HuH-7 (cell line): ENCODE measurements at regions not wholly inside any gene's neighbourhood (a gene's known extent, or its start where the extent isn't known, plus 50 kb on each side); places are given as distances from the start of the nearest gene placed in this dataset.

Experiments used
- DNase-seq: peaks from one replicate; pipeline ENCODE4 v3.0.0; 2011; ENCODE audit warnings: low spot score

- DNase-seq = no peak
Measured at GRCh38 chr2:19600506-19600905, 242.1 kb upstream of the OSR1 start.

DNA sequence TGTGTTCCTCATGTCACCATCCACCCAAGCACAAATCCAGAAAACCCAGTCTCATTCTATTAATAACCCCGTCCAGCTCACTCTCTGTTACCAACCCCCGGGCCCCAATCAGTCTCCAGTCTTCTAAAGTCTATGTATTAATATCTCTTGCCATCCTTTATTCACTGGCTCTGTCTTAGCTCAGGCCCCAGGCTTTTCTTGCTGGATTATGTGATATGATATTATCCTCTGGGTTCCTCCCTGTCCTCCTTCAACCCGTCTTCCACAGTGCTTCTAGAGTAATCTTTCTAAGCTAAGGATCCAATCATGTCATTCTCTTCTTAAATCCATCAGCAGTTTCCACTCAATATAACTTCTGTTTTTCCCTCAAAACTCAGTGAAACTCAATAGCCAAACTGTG lies 240.5 kb upstream of the OSR1 start:
- no peak for DNase-seq

GRCh38 chr2:19592197-19592596 lies 233.8 kb upstream of the OSR1 start:
- no peak for DNase-seq

DNA sequence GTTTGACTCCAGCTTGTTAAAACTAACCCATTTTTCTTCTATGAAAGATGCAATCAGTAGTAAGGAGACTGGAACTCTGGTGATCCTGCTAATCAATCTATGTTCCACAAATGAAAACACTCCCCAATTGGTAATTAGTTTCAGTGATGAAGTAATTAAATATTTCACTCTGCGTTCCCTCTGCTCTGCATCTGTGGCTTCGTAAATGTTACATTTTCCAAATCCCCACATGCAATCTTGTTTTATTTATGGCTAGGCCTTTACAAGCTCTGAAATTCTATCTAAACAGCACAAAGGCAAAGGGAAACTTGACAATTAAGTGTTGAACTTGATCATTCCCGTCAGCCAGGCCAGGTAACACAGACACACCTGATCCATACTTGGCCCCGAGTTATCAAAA lies 231.4 kb upstream of the OSR1 start:
- DNase-seq = no peak

DNA sequence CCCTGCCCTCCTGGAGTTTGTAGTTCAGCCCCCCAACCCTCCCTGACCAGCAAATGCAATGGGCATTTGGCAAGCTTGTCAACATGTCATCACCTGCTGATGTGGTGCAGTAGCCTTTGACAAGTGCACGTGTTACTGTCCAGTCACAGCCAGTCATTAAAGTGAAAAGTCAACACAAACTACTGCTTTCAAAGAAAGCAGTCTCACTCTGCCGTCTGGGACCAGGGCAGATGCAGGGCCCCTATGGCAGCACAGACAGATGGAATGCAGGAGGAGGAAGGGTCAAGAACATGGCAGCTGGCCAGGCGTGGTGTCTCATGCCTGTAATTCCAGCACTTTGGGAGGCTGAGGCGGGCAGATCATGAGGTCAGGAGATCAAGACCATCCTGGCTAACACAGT lies 222.4 kb upstream of the OSR1 start:
- peak; percentile 23 for DNase-seq

DNA sequence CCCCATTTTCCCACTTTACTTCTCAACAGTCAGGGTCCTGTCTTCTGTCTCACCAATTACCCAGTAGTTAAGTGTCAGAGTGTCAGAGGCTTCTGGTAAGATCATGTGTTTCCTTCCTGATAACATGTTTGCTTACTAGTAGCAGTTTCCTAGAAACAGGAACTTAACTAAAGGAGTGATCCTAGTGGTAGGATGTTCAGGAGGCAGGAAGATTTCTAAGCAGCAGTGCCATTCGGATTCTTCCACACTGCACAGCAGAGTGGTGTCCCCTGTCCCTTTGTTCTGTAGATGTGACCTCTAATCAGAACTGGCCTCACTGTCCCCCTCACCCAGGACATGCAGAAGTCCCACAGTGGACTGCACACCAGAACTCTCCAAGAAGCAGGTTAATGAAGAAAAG lies 221.8 kb upstream of the OSR1 start:
- DNase-seq = no peak

DNA sequence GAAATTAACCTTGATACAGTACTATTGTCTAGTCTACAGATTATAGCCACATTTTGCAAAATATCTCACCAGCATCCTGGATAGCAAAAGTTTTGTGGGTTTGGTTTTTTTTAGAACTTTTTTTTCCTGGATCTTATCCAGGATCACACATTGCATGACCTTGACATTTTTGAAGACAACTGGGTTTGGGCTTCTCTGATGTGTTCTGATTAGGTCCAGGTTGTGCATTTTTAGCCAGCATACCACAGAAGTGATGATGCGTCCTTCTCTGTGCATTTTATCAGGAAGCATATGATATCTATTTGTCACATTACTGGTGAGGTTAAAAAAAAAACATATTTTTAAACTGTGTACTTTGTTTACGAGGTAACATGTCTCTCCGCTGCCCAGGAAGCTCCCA lies 221.0 kb upstream of the OSR1 start:
- DNase-seq = no peak

DNA sequence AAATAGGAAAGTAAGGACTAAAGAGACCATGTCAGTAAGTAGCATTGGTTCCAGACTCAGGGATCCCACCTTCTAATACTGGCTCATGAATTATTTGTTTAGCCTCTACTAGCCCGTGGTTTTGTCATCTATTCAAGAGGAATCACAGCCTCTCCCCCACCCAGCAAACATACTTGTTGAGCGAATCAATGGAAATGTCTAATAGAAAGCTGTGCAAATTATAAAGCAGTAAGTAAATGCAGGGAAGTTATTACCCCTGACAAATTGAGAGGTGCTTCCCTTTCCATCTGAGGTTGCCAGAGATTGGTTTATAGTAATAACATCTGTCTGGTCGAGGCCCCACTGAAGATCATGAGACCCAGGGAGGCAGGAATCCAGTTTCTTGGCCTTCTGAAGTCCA lies 219.3 kb upstream of the OSR1 start:
- no peak for DNase-seq

GRCh38 chr2:19576411-19576810 lies 218.0 kb upstream of the OSR1 start:
- no peak for DNase-seq

GRCh38 chr2:19575641-19576040 lies 217.2 kb upstream of the OSR1 start:
- no peak for DNase-seq

DNA sequence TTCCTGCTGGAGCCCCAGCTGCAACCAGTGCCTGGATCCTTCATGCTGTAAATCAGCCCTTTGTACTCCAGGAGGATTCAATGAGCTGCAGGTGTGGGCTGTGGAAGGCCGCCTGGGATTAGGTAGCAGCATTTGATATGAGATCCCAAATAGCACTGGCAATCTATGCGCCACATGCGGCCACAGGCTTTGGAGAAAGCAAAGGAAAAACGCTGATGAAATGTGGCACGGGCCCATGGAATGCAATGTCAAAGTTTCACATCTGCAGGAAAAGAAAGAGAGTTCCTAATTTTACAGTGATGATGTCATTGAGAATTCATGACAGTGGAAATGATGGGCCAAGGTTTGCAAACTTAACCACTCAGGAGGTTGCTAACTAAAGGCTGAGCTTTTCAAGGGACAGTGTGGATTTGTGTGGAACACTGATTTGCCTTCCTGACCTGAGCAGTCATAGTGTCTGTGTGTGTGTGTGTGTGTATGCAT lies 216.4 kb upstream of the OSR1 start:
- no peak for DNase-seq

- DNase-seq = no peak
Measured at GRCh38 chr2:19573784-19574183, 215.4 kb upstream of the OSR1 start.

- DNase-seq = no peak
Measured at GRCh38 chr2:19571773-19572172, 213.3 kb upstream of the OSR1 start.

DNA sequence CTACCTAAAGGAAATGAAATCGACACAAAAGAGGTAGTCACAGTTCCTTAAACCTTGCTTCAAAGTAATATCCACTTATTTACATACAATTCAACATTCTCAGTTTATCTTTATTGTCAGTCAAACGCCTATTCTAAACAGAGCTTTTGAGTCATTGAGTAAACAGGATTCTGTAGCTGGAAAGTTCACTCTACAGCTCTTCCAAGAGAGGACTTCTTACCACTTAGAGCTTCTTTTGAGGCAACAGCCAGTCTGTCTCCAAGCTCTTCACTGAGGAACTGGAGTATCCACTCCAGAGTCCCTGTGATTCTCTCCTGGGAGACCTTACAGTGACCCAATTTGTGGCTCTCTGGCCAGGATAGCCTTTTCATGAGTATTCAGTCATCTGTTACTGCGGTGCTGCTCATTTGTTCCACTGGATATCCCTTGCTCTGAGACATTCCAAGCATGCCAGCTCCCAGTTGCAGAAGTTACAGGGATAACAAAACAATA lies 210.9 kb upstream of the OSR1 start:
- no peak for DNase-seq

GRCh38 chr2:19568809-19569208 lies 210.4 kb upstream of the OSR1 start:
- DNase-seq = no peak

DNA sequence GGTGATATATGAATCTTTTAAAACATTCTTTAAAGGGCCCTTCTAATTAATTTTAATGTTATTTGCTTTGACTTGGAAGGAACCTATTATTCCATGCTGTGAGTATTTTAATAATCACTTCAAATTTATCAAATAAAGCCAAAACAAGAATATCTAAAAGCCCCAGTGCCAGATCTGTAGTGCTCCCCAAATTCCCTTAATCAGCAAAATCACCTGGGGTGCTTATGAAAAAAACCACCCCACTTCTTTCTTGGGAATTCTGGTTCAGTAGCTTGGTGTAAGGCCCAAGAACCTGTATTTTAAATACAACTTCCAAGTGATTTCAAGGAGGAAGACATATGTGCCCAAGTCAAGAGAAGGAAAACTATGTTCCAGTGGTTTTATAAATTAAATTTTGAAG lies 202.4 kb upstream of the OSR1 start:
- no peak for DNase-seq

DNA sequence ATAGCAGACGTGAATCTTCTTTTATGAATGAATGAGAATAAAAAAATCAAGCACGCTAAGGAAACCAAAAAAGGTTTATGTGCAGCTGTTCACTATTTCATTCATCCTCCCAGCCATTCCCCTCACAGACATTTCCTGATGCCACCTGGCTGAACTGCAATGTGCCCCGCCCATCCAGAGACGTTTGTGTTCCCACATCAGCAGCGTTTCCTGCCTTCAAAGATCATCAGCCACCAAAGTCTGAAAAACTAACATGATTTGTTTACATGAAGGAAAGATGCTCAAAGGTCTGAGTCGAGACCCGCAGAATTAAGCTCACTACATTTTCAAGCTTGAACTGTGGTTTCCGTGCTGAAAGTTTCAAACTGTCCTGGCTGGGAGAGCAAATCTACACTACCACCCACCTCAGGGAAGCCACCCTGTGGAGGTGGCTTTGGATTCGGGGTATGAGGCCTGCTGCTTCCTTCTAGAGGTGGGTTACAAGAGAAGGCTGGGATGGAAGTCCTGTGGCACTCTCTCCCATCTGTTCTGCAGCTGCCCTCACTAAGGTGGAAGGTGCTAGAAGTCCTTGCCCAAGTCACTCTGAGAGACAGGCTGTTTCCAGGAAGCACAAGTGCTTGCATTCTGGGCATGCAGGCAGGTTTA lies 201.3 kb upstream of the OSR1 start:
- DNase-seq = no peak

GRCh38 chr2:19556648-19557047 lies 198.2 kb upstream of the OSR1 start:
- DNase-seq = no peak

DNA sequence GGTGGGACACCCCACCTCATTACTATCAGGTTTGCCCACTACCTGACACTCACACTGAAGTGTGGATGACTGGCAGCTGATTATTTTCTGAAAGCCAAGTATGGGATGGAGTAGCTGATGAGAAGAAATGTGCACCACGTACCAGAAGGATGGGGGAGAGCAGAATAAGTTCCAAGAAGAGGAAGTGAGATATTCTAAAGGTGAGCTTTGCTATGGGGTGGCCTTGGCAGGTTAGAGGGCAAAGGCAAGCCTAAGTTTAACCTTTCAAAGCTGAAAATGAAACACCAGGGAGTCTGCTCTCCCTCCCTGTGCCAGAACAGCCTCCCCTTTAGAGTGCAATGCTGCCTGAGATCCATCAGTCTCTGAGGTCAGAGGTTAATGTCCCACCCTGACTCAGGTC lies 196.1 kb upstream of the OSR1 start:
- no peak for DNase-seq

GRCh38 chr2:19552270-19552669 lies 193.8 kb upstream of the OSR1 start:
- no peak for DNase-seq

DNA sequence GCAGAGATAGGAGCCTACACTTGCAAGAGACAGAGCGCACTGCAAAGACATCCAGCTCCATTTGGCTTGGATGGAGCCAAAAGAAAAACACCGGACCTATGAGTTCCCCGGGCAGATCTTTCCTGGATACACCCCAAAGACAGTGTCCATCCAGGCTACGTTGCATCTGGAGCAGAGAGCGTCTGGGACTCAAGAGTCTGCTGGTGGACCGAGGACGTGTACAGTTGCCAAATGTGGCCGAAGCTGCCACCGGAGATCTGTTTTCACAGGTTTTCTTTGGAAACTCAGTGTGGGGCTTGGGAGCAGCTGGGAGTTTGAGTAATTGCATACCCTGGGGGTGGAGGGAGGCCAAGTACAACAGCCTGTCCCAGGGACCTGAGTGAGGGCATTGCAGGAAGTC lies 192.3 kb upstream of the OSR1 start:
- DNase-seq = no peak

DNA sequence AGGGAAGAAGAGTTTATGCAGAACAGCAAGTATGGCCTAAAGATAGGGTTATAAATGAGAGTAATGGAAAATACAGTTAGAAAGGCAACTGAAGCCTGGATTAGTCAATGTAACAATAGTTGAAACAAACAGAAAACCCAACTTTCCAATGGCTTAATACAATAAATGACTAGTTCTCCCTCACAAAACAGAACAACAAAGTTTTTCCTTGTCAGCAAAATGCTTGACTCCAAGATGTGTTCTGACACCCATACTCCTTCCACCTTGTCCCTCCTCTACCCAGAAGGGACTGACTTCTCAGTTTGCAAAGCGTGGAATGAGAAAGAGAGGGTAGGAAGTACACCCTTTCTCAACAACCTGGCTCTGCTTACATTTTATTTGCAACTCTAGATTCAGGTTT lies 191.4 kb upstream of the OSR1 start:
- DNase-seq = no peak

GRCh38 chr2:19548116-19548515 lies 189.7 kb upstream of the OSR1 start:
- DNase-seq = no peak

DNA sequence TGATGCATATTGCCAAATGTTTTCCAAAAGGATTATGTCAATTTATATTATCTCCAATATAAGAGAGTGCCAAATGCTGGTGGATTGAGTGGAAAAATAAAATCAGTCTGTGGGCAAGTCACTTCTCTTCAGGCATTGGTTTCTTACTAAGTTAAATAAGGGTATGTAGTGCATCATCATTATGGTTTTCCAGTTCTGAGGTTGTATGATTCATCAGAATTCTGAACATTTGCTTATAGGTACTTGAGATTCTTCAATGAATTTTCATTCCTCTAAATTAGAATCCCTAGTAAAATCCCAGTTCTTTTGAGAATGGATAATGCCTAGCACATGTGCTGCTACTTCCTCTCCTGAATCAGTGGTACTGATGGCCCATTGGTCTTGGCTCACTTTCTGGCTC lies 188.9 kb upstream of the OSR1 start:
- DNase-seq = no peak

DNA sequence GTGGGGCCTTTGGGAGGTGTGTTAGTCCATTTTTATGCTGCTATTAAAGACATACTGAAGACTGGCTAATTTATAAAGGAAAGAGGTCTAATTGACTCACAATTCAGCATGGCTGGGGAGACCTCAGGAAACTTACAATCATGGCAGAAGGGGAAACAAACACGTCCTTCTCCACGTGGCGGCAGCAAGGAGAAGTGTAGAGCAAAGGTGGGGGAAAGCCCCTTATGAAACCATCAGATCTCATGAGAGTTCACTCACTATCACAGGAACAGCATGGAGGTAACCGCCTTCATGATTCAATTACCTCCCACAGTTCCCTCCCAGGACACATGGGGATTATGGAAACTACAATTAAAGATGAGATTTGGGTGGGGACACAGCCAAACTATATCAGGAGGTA lies 187.1 kb upstream of the OSR1 start:
- no peak for DNase-seq
